22Rv1 (cell line): ENCODE measurements at regions not wholly inside any gene's neighbourhood (a gene's known extent, or its start where the extent isn't known, plus 50 kb on each side); places are given as distances from the start of the nearest gene placed in this dataset.
"Not testable (repeated sequence)": the region's sequence is repeated elsewhere in the genome, so short reads cannot be mapped to it uniquely, and the experiment has no call there.

Source experiments
- H3K27ac ChIP-seq: fragments of 450-650 bp; 2 replicates; pipeline ENCODE4 v1.5.1; 2017
- ZFX ChIP-seq: fragments of 450-650 bp; IDR thresholded peaks from 2 replicates; pipeline ENCODE4 v1.6.1; 2017; ENCODE audit warnings: antibody characterized with exemption, borderline replicate concordance
- TF ChIP-seq, protein P1 (sequence below): fragments of 450-650 bp; IDR thresholded peaks from 2 replicates; pipeline ENCODE4 v1.5.1; 2017; ENCODE audit warnings: mild to moderate bottlenecking

DNA sequence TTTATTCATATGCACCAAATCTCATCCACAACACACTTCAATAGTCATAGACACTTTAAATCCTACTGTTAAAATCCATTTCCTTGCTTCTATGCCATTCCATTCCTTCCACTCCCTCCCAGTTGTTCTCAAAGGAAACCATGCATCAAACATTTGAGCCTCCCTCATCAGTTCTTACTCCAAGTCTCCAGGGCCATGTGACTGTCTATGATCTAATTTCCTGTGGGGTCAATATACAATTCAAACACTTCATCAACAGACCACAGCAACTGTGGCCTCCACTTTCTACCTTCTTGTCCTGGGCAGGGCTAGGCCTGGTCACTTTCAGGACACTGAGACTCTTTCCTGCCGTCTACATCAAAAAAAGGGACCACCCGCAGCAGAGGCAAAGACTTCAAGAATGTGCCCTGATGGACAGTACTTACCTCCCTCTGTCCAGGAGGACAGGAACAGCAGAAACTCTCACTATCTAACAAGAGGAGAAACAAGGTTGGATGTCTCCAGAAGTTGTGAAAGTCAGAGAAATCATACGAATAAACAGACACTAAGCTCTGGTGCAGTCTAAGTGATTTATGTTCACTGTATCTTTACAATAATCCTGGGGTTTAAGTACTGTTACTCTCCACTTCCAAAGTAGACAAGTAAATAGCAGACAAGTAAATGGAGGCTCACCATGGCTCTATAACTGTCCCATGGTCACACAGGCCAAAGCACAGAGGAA, 160.2 kb downstream of the QRSL1 start:
- H3K27ac ChIP-seq, result no peak overlapping the region
- no peak for TF ChIP-seq ZFX
- TF ChIP-seq, protein P1, sequence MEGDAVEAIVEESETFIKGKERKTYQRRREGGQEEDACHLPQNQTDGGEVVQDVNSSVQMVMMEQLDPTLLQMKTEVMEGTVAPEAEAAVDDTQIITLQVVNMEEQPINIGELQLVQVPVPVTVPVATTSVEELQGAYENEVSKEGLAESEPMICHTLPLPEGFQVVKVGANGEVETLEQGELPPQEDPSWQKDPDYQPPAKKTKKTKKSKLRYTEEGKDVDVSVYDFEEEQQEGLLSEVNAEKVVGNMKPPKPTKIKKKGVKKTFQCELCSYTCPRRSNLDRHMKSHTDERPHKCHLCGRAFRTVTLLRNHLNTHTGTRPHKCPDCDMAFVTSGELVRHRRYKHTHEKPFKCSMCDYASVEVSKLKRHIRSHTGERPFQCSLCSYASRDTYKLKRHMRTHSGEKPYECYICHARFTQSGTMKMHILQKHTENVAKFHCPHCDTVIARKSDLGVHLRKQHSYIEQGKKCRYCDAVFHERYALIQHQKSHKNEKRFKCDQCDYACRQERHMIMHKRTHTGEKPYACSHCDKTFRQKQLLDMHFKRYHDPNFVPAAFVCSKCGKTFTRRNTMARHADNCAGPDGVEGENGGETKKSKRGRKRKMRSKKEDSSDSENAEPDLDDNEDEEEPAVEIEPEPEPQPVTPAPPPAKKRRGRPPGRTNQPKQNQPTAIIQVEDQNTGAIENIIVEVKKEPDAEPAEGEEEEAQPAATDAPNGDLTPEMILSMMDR, result no peak

DNA sequence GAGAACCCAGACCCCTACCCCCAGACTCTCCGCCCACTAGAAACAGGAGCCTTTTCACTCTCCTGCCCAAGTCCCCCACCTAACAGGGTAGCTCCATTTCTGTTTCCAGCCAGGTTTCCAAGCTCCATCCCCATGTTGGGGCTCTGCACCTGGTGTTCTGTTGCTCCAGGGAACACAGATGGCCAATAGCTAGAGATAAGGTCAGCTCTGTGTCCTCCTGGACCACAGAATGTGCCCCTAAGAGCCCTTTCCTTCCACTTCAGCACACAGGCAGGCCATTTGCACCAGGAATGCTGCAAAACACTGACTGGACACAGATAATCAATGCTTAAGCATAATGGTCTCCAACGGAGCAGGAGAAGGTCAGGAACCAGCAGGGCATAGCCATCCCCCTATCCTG, 159.4 kb downstream of the QRSL1 start:
- no peak for TF ChIP-seq ZFX
- TF ChIP-seq, protein P1, result no peak
- no peak overlapping the region for H3K27ac ChIP-seq

DNA sequence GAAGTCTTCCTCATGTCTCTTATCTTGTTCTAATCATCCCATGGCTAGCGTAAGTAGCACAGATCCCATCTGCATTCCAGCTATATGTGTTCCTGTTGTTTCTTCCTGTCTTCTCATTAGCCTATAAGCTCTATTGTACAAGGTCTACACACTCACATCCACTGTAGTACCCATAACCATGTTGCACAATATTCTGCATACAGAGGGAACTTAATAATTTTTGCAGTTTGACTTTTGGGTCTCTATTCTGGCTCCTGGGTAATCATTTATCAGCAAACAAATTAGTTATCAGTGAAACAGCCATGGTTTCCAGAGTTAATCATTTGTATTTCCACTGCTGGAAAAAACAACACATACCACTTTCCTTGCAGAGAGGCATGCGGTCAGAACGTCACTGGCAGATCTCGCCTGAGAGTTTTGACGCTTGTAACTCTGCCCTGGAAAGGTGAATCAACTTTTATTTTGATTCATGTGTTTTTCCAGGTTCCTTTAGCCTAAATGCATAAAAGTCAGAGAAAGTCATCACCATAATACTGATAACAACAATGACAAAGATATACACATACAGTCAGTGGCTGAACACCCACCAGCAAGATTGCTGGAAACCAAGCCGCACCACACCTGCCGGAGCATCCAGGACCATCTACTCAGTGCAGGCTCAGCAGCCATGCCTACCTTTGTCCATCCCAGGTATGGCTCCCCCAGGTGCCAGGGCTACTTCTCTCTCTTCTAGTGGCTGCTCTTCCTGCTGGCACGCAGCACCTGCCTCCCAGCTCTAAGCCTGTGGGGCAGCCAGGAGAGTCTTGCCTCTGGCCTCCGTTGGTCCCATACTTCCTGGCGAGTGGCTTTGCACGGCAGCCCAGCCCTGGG, 158.2 kb downstream of the QRSL1 start:
- H3K27ac ChIP-seq, result no peak overlapping the region
- no peak for TF ChIP-seq ZFX
- TF ChIP-seq, protein P1, result no peak

DNA sequence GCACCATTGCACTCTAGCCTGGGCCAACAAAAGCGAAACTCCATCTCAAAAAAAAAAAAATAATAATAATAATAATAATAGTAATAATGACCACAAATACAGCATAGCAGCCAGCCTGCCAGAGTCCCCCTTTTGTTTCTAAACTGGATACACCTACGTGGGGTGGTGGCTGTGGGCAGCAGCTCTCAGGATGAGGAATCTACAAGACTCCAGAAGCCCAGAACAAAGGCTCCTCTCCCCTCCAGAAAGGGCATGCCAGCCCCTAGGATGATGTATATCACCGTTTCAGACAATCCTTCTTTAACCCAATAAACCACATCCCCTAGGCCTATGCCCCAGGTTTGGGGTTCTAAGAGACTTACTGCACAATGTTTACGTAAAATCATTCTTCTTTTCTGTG, 155.9 kb downstream of the QRSL1 start:
- H3K27ac ChIP-seq, result no peak overlapping the region
- TF ChIP-seq ZFX, result no peak
- TF ChIP-seq, protein P1, result no peak

DNA sequence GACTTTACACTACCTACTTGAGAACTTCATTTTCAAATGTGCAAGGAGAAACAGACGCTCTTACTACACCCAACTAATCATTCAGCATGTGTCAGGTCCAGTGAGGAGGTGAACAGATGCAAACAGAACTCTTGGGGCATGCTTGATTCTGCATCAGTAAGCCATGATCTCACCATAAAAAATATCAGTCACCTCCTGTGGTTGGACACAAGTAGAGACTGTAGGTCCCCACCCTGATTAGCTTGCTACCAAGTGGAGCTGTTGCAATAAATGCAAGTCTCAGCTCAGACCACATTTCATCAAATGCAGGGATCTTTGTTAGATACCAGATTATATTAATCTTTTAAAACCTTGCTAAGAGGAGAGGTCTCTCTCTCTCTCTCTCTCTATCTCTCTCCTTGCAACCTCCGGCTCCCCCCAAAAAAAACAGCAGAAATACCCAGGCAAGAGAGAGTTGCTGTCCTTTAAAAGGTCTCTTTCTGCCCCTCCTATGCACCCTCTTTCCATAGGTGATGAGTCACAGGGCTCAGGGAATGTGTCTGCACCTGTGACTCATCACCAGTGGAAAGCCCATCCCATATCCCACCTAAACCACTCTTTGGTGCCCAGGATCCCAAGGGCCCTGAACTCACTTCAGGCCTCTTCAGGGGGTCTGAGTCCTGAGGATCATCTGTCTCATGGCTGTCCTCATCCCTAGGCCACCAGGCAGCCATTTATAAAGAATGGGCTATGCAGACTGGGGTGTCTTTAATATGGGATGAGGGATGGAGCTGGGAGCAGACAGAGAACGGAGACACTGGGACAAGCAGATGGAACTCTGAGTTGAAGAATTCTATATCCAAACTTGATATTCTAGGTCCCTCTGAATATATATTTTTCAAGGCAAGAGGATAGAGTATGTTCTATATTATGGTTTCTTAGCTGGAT, 154.5 kb downstream of the QRSL1 start:
- TF ChIP-seq, protein P1, result no peak
- no peak for TF ChIP-seq ZFX
- no peak overlapping the region for H3K27ac ChIP-seq

DNA sequence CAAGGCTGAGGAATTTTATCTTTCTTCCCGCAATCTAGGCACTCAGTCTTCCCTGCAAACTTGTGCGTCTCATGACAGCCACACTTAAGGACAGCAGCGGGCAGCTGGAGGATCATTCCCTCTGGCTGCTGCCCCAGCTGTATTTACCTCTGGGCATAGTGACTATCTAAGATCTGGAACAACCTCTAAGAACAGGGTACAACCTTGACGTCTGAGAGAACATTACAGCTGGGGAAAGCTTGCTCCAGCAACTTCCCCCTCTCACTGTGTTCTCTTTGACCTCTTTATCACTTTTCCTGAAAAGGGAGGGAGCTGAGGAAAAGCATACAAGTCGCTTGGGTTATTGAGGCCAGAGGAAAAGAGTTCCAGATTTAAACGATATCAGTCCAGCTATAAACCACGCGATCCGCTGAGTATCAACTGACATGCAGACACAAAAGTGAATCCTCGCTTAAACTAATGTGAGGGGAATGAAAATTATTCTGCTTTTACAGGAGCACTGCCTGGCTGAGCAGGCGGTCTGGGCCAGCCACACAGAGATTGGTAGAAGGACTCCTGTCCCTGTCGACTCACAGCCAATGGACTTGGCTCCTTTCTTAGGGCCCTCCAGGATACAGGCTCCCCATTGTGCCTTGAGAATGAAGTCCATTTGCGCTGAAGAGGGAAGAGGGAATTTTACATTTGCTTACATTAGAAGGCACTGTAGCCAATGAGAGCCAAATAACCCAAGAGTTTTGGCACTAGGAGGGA, 153.3 kb downstream of the QRSL1 start:
- TF ChIP-seq, protein P1, result no peak
- TF ChIP-seq ZFX, result no peak
- no peak overlapping the region for H3K27ac ChIP-seq

DNA sequence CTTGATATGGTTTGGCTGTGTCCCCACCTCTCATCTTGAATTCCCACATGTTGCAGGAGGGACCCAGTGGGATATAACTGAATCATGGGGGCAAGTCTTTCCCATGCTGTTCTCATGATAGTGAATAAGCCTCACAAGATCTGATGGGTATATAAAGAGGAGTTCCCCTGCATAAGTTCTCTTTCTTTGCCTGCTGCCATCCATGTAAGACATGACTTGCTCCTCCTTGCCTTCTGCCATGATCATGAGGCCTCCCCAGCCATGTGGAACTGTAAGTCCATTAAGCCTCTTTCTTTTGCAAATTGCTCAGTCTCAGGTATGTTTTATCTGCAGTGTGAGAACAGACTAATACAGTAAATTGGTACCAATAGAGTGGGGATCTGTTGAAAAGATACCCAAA, 150.2 kb downstream of the QRSL1 start:
- not testable (repeated sequence) for H3K27ac ChIP-seq
